OCI-LY3 (cell line): ENCODE measurements at regions not wholly inside any gene's neighbourhood (a gene's known extent, or its start where the extent isn't known, plus 50 kb on each side); places are given as distances from the start of the nearest gene placed in this dataset.

ENCODE experiments used
- CTCF ChIP-seq: fragments of 200-600, 300-600 bp; sonication (generic); IDR thresholded peaks from 2 replicates; pipeline ENCODE4 v1.5.1; 2014; ENCODE audit warnings: antibody characterized with exemption, low read length, low read depth
- EZH2phosphoT487 ChIP-seq: fragments of 200-600 bp; shearing (Covaris generic); IDR thresholded peaks from 2 replicates; pipeline ENCODE4 v1.6.1; 2018; ENCODE audit warnings: antibody characterized with exemption, mixed run types, low read depth

GRCh38 chr12:89245090-89245489 is 107.2 kb downstream of the DUSP6 start:
- TF ChIP-seq CTCF (no peak), EZH2phosphoT487 (no peak)
